KMS-11 (cell line): ENCODE measurements at regions not wholly inside any gene's neighbourhood (a gene's known extent, or its start where the extent isn't known, plus 50 kb on each side); places are given as distances from the start of the nearest gene placed in this dataset.
"Not testable (repeated sequence)": the region's sequence is repeated elsewhere in the genome, so short reads cannot be mapped to it uniquely, and the experiment has no call there.

Experiments used
- H2AFZ ChIP-seq: fragments of 200-600 bp; sonication (generic); 2 replicates; pipeline ENCODE4 v1.6.1; 2016; ENCODE audit warnings: antibody characterized with exemption, mixed run types, low read depth
- H3K27ac ChIP-seq: fragments of 200-600 bp; sonication (generic); 2 replicates; pipeline ENCODE4 v1.6.1; 2016; ENCODE audit warnings: mild to moderate bottlenecking, mixed run types
- H3K27me3 ChIP-seq: fragments of 200-600 bp; sonication (generic); 2 replicates; pipeline ENCODE4 v1.6.1; 2017; ENCODE audit warnings: mild to moderate bottlenecking, low read depth, mixed run types, moderate library complexity; ENCODE audit not compliant: insufficient read depth
- H3K36me3 ChIP-seq: fragments of 200-600 bp; sonication (generic); 2 replicates; pipeline ENCODE4 v1.6.1; 2017; ENCODE audit warnings: mild to moderate bottlenecking, mixed run types; ENCODE audit not compliant: insufficient read depth
- H3K4me1 ChIP-seq: fragments of 200-600 bp; sonication (generic); 2 replicates; pipeline ENCODE4 v1.6.1; 2016; ENCODE audit warnings: mild to moderate bottlenecking, low read depth, mixed run types; ENCODE audit not compliant: poor library complexity, severe bottlenecking
- H3K4me2 ChIP-seq: fragments of 200-600 bp; sonication (generic); 2 replicates; pipeline ENCODE4 v1.7.0; 2016; ENCODE audit warnings: mild to moderate bottlenecking, mixed run types
- H3K4me3 ChIP-seq: fragments of 200-600 bp; sonication (generic); IDR thresholded peaks from 2 replicates; pipeline ENCODE4 v1.6.1; 2017; ENCODE audit warnings: low read depth, low read length, mixed read lengths; ENCODE audit not compliant: insufficient read depth
- H3K79me2 ChIP-seq: fragments of 200-600 bp; sonication (generic); 2 replicates; pipeline ENCODE4 v1.6.1; 2016; ENCODE audit warnings: low read depth, mixed run types; ENCODE audit not compliant: insufficient read depth
- H3K9ac ChIP-seq: fragments of 200-600 bp; sonication (generic); 2 replicates; pipeline ENCODE4 v1.6.1; 2016; ENCODE audit warnings: mild to moderate bottlenecking, mixed run types
- H4K20me1 ChIP-seq: fragments of 200-600 bp; sonication (generic); 2 replicates; pipeline ENCODE4 v1.6.1; 2016; ENCODE audit warnings: mild to moderate bottlenecking, mixed run types; ENCODE audit not compliant: insufficient read depth
- TF ChIP-seq, protein P1 (sequence below): fragments of 200-600 bp; sonication (generic); conservative IDR thresholded peaks from 2 replicates; pipeline ENCODE4 v1.6.1; 2017; ENCODE audit warnings: low read depth, mild to moderate bottlenecking, antibody characterized with exemption, low read length, moderate library complexity, mixed read lengths

GRCh38 chr10:56181607-56182006, 179.5 kb downstream of the ZWINT start:
- Histone ChIP-seq H3K4me3 (no peak overlapping the region), H2AFZ (no peak overlapping the region), H3K79me2 (no peaks in the 10 kb centered on the region), H3K27me3 (no peaks in the 10 kb centered on the region), H3K36me3 (no peaks in the 10 kb centered on the region), H4K20me1 (no peaks in the 10 kb centered on the region), H3K9ac (no peak overlapping the region), H3K4me2 (no peak overlapping the region), H3K4me1 (no peaks in the 10 kb centered on the region), H3K27ac (no peak overlapping the region)
- TF ChIP-seq, protein P1, sequence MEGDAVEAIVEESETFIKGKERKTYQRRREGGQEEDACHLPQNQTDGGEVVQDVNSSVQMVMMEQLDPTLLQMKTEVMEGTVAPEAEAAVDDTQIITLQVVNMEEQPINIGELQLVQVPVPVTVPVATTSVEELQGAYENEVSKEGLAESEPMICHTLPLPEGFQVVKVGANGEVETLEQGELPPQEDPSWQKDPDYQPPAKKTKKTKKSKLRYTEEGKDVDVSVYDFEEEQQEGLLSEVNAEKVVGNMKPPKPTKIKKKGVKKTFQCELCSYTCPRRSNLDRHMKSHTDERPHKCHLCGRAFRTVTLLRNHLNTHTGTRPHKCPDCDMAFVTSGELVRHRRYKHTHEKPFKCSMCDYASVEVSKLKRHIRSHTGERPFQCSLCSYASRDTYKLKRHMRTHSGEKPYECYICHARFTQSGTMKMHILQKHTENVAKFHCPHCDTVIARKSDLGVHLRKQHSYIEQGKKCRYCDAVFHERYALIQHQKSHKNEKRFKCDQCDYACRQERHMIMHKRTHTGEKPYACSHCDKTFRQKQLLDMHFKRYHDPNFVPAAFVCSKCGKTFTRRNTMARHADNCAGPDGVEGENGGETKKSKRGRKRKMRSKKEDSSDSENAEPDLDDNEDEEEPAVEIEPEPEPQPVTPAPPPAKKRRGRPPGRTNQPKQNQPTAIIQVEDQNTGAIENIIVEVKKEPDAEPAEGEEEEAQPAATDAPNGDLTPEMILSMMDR, result no peak

DNA sequence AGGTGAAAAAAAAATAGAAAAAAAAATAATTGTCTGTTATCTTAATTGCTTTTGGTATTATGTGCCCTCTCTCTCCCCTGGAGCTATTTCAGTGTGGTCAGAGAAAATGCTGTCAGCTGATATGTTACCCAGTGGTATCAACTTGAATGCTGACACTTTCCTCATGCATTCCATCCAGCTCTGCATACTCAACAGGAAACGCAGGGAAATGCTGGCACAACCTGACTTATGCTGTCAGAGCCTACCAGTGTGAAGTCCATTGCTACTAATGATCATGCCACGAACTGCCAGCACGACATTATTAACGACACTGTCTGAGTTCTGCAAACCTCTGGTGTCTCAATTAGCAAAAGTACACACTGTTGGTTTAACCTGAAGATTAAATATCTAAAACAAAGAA, 182.8 kb downstream of the ZWINT start:
- H4K20me1 ChIP-seq, result no peaks in the 10 kb centered on the region
- H3K4me3 ChIP-seq, result no peak overlapping the region
- no peak overlapping the region for H3K4me2 ChIP-seq

GRCh38 chr10:56155091-56155513, 206.0 kb downstream of the ZWINT start:
- H3K36me3 ChIP-seq, H3K4me3 ChIP-seq, H3K4me1 ChIP-seq, H3K27ac ChIP-seq, H3K79me2 ChIP-seq, H3K9ac ChIP-seq, H4K20me1 ChIP-seq, H3K27me3 ChIP-seq, H2AFZ ChIP-seq, H3K4me2 ChIP-seq: not testable (repeated sequence)

More for the DNA sequence above, 182.8 kb downstream of the ZWINT start:
- Histone ChIP-seq H3K4me1 (peaks cover 2% of the 10 kb centered on the region), H3K27me3 (no peaks in the 10 kb centered on the region), H3K36me3 (no peaks in the 10 kb centered on the region), H3K79me2 (no peaks in the 10 kb centered on the region), H3K27ac (no peak overlapping the region), H2AFZ (no peak overlapping the region), H3K9ac (no peak overlapping the region)
- TF ChIP-seq, protein P1, result no peak

GRCh38 chr10:56146806-56147205, 214.3 kb downstream of the ZWINT start:
- Histone ChIP-seq H3K9ac (no peak overlapping the region), H3K4me1 (peaks cover 16% of the 10 kb centered on the region), H2AFZ (no peak overlapping the region), H3K4me3 (no peak overlapping the region), H3K79me2 (no peaks in the 10 kb centered on the region), H4K20me1 (no peaks in the 10 kb centered on the region), H3K27ac (no peak overlapping the region), H3K36me3 (no peaks in the 10 kb centered on the region), H3K4me2 (no peak overlapping the region), H3K27me3 (no peaks in the 10 kb centered on the region)
- TF ChIP-seq, protein P1, result no peak

GRCh38 chr10:56142092-56142728, 218.8 kb downstream of the ZWINT start:
- peaks cover 28% of the 10 kb centered on the region for H3K4me1 ChIP-seq
- H3K9ac ChIP-seq, result no peak overlapping the region
- H3K4me2 ChIP-seq, result peak overlapping the region; percentile 74
- TF ChIP-seq, protein P1, result no peak
- H3K79me2 ChIP-seq, result no peaks in the 10 kb centered on the region
- H4K20me1 ChIP-seq, result no peaks in the 10 kb centered on the region
- peak overlapping the region; percentile 44 for H3K27ac ChIP-seq
- no peak overlapping the region for H3K4me3 ChIP-seq
- H3K36me3 ChIP-seq, result no peaks in the 10 kb centered on the region
- H3K27me3 ChIP-seq, result no peaks in the 10 kb centered on the region
- peak overlapping the region; percentile 57 for H2AFZ ChIP-seq
